GM12878 (cell line): ENCODE measurements at regions not wholly inside any gene's neighbourhood (a gene's known extent, or its start where the extent isn't known, plus 50 kb on each side); places are given as distances from the start of the nearest gene placed in this dataset.

ENCODE experiments used
- CUX1 ChIP-seq: IDR thresholded peaks from 2 replicates; pipeline ENCODE4 v1.6.1; 2012; ENCODE audit warnings: improper control_type of control experiment, low read depth, low read length; ENCODE audit not compliant: insufficient replicate concordance
- E2F4 ChIP-seq: IDR thresholded peaks from 2 replicates; pipeline ENCODE4 v1.6.1; 2012; ENCODE audit warnings: low read depth, low read length, improper control_type of control experiment
- KDM1A ChIP-seq: fragments of 200-600 bp; sonication (generic); IDR thresholded peaks from 2 replicates; pipeline ENCODE4 v1.6.1; 2016; ENCODE audit warnings: borderline replicate concordance
- LARP7 ChIP-seq: fragments of 450-650 bp; IDR thresholded peaks from 2 replicates; pipeline ENCODE4 v1.6.1; 2017; ENCODE audit warnings: mild to moderate bottlenecking
- SKIL ChIP-seq: fragments of 450-650 bp; IDR thresholded peaks from 2 replicates; pipeline ENCODE4 v1.6.1; 2017; ENCODE audit warnings: mild to moderate bottlenecking, low read depth, inconsistent platforms; ENCODE audit not compliant: poor library complexity, severe bottlenecking
- SMARCA5 ChIP-seq: fragments of 450-650 bp; IDR thresholded peaks from 2 replicates; pipeline ENCODE4 v1.6.1; 2017; ENCODE audit warnings: mild to moderate bottlenecking
- TCF3 ChIP-seq: IDR thresholded peaks from 2 replicates; pipeline ENCODE4 v1.6.1; 2012; ENCODE audit warnings: low read depth, mild to moderate bottlenecking, low read length, borderline replicate concordance; ENCODE audit not compliant: insufficient read depth

GRCh38 chr12:85603556-85603955 is 232.7 kb downstream of the RASSF9 start (continued):
- no peak for TF ChIP-seq CUX1
- TF ChIP-seq LARP7, result no peak
- TF ChIP-seq TCF3, result no peak
- no peak for TF ChIP-seq SMARCA5
- TF ChIP-seq SKIL, result no peak
- no peak for TF ChIP-seq E2F4
- TF ChIP-seq KDM1A, result no peak
